Neuronal stem cell (in vitro differentiated cells): ENCODE measurements at regions not wholly inside any gene's neighbourhood (a gene's known extent, or its start where the extent isn't known, plus 50 kb on each side); places are given as distances from the start of the nearest gene placed in this dataset.

Source experiments
- DNase-seq: peaks from one replicate; pipeline ENCODE4 v3.0.0-alpha.2; 2013; ENCODE audit warnings: low spot score
- H2AFZ ChIP-seq: one replicate; pipeline ENCODE4 v1.6.1; 2013; ENCODE audit warnings: mild to moderate bottlenecking, low read length, inconsistent platforms
- H2AK5ac ChIP-seq: 2 replicates; pipeline ENCODE4 v1.6.1; 2013; ENCODE audit warnings: low read depth, mild to moderate bottlenecking, inconsistent platforms, low read length, moderate library complexity, mixed read lengths
- H2BK120ac ChIP-seq: 2 replicates; pipeline ENCODE4 v1.6.1; 2013; ENCODE audit warnings: low read depth, mild to moderate bottlenecking, inconsistent platforms, low read length, moderate library complexity, mixed read lengths
- H2BK12ac ChIP-seq: one replicate; pipeline ENCODE4 v1.6.1; 2013; ENCODE audit warnings: low read length, inconsistent platforms
- H2BK15ac ChIP-seq: 2 replicates; pipeline ENCODE4 v1.6.1; 2013; ENCODE audit warnings: mild to moderate bottlenecking, low read length, inconsistent platforms, mixed read lengths
- H2BK5ac ChIP-seq: one replicate; pipeline ENCODE4 v1.6.1; 2013; ENCODE audit warnings: inconsistent platforms, mild to moderate bottlenecking, low read length, moderate library complexity
- H3K14ac ChIP-seq: one replicate; pipeline ENCODE4 v1.6.1; 2013; ENCODE audit warnings: low read length, inconsistent platforms
- H3K18ac ChIP-seq: 2 replicates; pipeline ENCODE4 v1.6.1; 2013; ENCODE audit warnings: low read length, inconsistent platforms
- H3K23ac ChIP-seq: 2 replicates; pipeline ENCODE4 v1.6.1; 2013; ENCODE audit warnings: low read depth, mild to moderate bottlenecking, mixed read lengths, low read length, inconsistent platforms; ENCODE audit not compliant: poor library complexity
- H3K27ac ChIP-seq: replicated peaks from 3 replicates; pipeline ENCODE4 v1.5.1; 2013; ENCODE audit warnings: low read length, inconsistent platforms
- H3K27me3 ChIP-seq, 3 experiments: 2 replicates each; pipeline ENCODE4 v1.6.1; 2013; ENCODE audit warnings: low read length in 3 of 3, mild to moderate bottlenecking in 2 of 3, inconsistent platforms in 1 of 3, low read depth in 1 of 3, mixed read lengths in 1 of 3, moderate library complexity in 1 of 3; ENCODE audit not compliant: control insufficient read depth in 3 of 3, insufficient read depth in 3 of 3
- H3K36me3 ChIP-seq, 2 donors: replicated peaks in 1 of 2; 2 replicates each; pipeline ENCODE4 v1.6.1; 2013; ENCODE audit warnings: low read length in 2 of 2; ENCODE audit not compliant: control insufficient read depth in 2 of 2, insufficient read depth in 2 of 2
- H3K4ac ChIP-seq: 2 replicates; pipeline ENCODE4 v1.6.1; 2013; ENCODE audit warnings: inconsistent platforms, mild to moderate bottlenecking, low read length, moderate library complexity
- H3K4me1 ChIP-seq, 2 donors: 1 replicate in 1 of 2; 2 replicates in 1 of 2; pipeline ENCODE4 v1.6.1; 2013; ENCODE audit warnings: low read length in 2 of 2, low read depth in 1 of 2; ENCODE audit not compliant: control insufficient read depth in 2 of 2, insufficient read depth in 1 of 2
- H3K4me2 ChIP-seq: one replicate; pipeline ENCODE4 v1.6.1; 2013; ENCODE audit warnings: mild to moderate bottlenecking, low read length, inconsistent platforms; ENCODE audit not compliant: insufficient read depth, poor library complexity, severe bottlenecking
- H3K4me3 ChIP-seq, 2 donors: 2 replicates each; pipeline ENCODE4 v1.5.1; 2013; ENCODE audit warnings: low read length in 2 of 2, mild to moderate bottlenecking in 2 of 2, inconsistent platforms in 1 of 2, moderate library complexity in 1 of 2
- H3K79me1 ChIP-seq: one replicate; pipeline ENCODE4 v1.6.1; 2013; ENCODE audit warnings: low read depth, mild to moderate bottlenecking, inconsistent platforms, low read length, moderate library complexity
- H3K9ac ChIP-seq: one replicate; pipeline ENCODE4 v1.6.1; 2013; ENCODE audit warnings: mild to moderate bottlenecking, low read depth, low read length, inconsistent platforms; ENCODE audit not compliant: poor library complexity
- H3K9me3 ChIP-seq, 2 donors: replicated peaks in 1 of 2; 2 replicates each; pipeline versions ENCODE3 to v1.6.1; 2013; ENCODE audit warnings: low read length in 2 of 2, mild to moderate bottlenecking in 2 of 2, inconsistent platforms in 1 of 2, low read depth in 1 of 2, mixed read lengths in 1 of 2, moderate library complexity in 1 of 2; ENCODE audit not compliant: control insufficient read depth in 2 of 2, insufficient read depth in 1 of 2
- H4K8ac ChIP-seq: one replicate; pipeline ENCODE4 v1.6.1; 2013; ENCODE audit warnings: low read depth, mild to moderate bottlenecking, inconsistent platforms, low read length, moderate library complexity
- H4K91ac ChIP-seq: one replicate; pipeline ENCODE4 v1.6.1; 2013; ENCODE audit warnings: low read length, low read depth, mild to moderate bottlenecking, inconsistent platforms; ENCODE audit not compliant: poor library complexity
- WGBS, 2 donors: extraction: QIAGEN DNeasy Blood & Tissue Kit; methylation state at CpG; one replicate each; pipeline ENCODE4 v1.1.7; 2013; ENCODE audit warnings: missing lambda C conversion rate in 2 of 2, mixed read lengths in 1 of 2; ENCODE audit not compliant: insufficient read length in 2 of 2, insufficient replicate concordance in 1 of 2; ENCODE audit errors: extremely low coverage in 2 of 2; 5-methylcytosine and 5-hydroxymethylcytosine counted together

- H2BK12ac ChIP-seq: no peak overlapping the region
- H3K18ac ChIP-seq: no peak overlapping the region
- no peak overlapping the region for H2AFZ ChIP-seq
- no peak overlapping the region for H3K9ac ChIP-seq
- peaks cover 0 to 8% of the 10 kb centered on the region in 2 donors for H3K9me3 ChIP-seq
- no peak for DNase-seq
- H4K8ac ChIP-seq: no peak overlapping the region
- no peaks in the 10 kb centered on the region for H3K36me3 ChIP-seq
- H3K4ac ChIP-seq: no peak overlapping the region
- no peak overlapping the region for H2AK5ac ChIP-seq
- no CpG with 5 or more reads among the region's 3 CpGs for WGBS, 2 donors
- H3K4me1 ChIP-seq: no peaks in the 10 kb centered on the region
- no peaks in the 10 kb centered on the region for H3K79me1 ChIP-seq
- H3K14ac ChIP-seq: no peak overlapping the region
- H3K27me3 ChIP-seq: no peaks in the 10 kb centered on the region
- no peak overlapping the region for H2BK15ac ChIP-seq
- no peak overlapping the region for H2BK120ac ChIP-seq
- no peak overlapping the region for H3K4me3 ChIP-seq
- H3K23ac ChIP-seq: no peak overlapping the region
- H2BK5ac ChIP-seq: no peak overlapping the region
- no peak overlapping the region for H4K91ac ChIP-seq
- H3K4me2 ChIP-seq: no peak overlapping the region
- no peak overlapping the region for H3K27ac ChIP-seq
Measured at GRCh38 chr21:22725436-22725835, 1727.2 kb downstream of the NCAM2 start.

DNA sequence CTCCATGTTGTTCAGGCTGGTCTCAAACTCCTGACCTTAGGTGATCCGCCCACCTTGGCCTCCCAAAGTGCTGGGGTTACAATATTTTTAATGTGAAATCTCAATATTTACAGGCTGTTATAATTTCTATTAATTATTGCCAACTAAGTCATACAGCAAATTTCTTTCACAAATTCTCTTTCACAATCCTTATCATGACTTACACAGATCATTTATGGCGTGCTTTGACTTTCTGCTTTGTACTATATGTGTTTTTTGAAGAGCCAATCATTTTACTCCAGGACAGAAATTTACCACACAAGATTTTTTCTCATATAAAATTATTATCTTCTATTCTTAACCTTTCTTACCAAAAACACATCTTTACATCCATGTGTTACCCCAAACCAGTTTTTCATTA lies 1729.9 kb downstream of the NCAM2 start:
- H4K91ac ChIP-seq: no peak overlapping the region
- H3K18ac ChIP-seq: no peak overlapping the region
- H4K8ac ChIP-seq: no peak overlapping the region
- no CpG with 5 or more reads among the region's 2 CpGs for WGBS, 2 donors
- no peak overlapping the region for H3K14ac ChIP-seq
- no peak overlapping the region for H2AK5ac ChIP-seq
- H3K4ac ChIP-seq: no peak overlapping the region
- no peaks in the 10 kb centered on the region for H3K27me3 ChIP-seq
- H2BK15ac ChIP-seq: no peak overlapping the region
- H3K79me1 ChIP-seq: no peaks in the 10 kb centered on the region
- H3K4me3 ChIP-seq: no peak overlapping the region
- H3K9ac ChIP-seq: no peak overlapping the region
- peaks cover 0 to 8% of the 10 kb centered on the region in 2 donors for H3K9me3 ChIP-seq
- H2BK12ac ChIP-seq: no peak overlapping the region
- no peaks in the 10 kb centered on the region for H3K36me3 ChIP-seq
- H2AFZ ChIP-seq: no peak overlapping the region
- no peak overlapping the region for H3K27ac ChIP-seq
- no peaks in the 10 kb centered on the region for H3K4me1 ChIP-seq
- H3K4me2 ChIP-seq: no peak overlapping the region
- H2BK120ac ChIP-seq: no peak overlapping the region
- DNase-seq: no peak
- no peak overlapping the region for H3K23ac ChIP-seq
- H2BK5ac ChIP-seq: no peak overlapping the region

GRCh38 chr21:22743085-22743484 lies 1744.9 kb downstream of the NCAM2 start:
- Histone ChIP-seq H4K91ac (no peak overlapping the region), H3K27me3 (no peaks in the 10 kb centered on the region), H2BK5ac (no peak overlapping the region), H3K79me1 (no peaks in the 10 kb centered on the region), H3K18ac (no peak overlapping the region), H2AFZ (no peak overlapping the region), H2BK120ac (no peak overlapping the region), H3K27ac (no peak overlapping the region), H3K4ac (no peak overlapping the region), H4K8ac (no peak overlapping the region), H3K4me3 (no peak overlapping the region), H3K4me1 (no peaks in the 10 kb centered on the region), H2BK15ac (no peak overlapping the region), H2AK5ac (no peak overlapping the region), H2BK12ac (no peak overlapping the region), H3K23ac (no peak overlapping the region), H3K9ac (no peak overlapping the region), H3K36me3 (no peaks in the 10 kb centered on the region), H3K9me3 (no peaks in the 10 kb centered on the region), H3K4me2 (no peak overlapping the region), H3K14ac (no peak overlapping the region)
- no peak for DNase-seq

DNA sequence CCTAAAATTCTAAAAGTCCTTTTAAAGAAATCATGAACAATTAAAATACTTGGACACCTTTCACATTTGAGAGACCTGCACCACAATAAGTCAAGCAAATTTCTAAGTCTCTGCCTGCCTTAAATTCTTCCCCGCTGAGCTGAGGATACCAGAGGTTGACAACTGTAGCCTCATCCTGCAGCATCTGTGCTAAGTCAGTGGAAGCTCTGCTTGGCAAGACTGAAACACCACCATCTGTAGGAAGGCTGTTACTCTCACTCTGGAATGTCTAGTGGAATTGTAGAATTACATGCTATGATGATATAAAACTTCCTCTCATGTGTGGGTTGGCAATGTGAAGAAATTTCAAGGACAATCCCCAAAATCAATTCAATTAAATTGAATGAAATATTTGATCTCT lies 1756.5 kb downstream of the NCAM2 start:
- Histone ChIP-seq H3K23ac (no peak overlapping the region), H3K4me3 (no peak overlapping the region), H3K18ac (no peak overlapping the region), H3K14ac (no peak overlapping the region), H3K27ac (no peak overlapping the region), H3K79me1 (no peaks in the 10 kb centered on the region), H2BK15ac (no peak overlapping the region), H3K9ac (no peak overlapping the region), H3K4me1 (no peaks in the 10 kb centered on the region), H4K8ac (no peak overlapping the region), H3K4me2 (no peak overlapping the region), H2AFZ (no peak overlapping the region), H3K27me3 (no peaks in the 10 kb centered on the region), H2BK5ac (no peak overlapping the region), H4K91ac (no peak overlapping the region), H2BK120ac (no peak overlapping the region), H3K9me3 (no peaks in the 10 kb centered on the region), H2BK12ac (no peak overlapping the region), H3K4ac (no peak overlapping the region), H3K36me3 (no peaks in the 10 kb centered on the region), H2AK5ac (no peak overlapping the region)
- WGBS, 2 donors: no CpG with 5 or more reads among the region's 1 CpG
- no peak for DNase-seq
